ENCODE measurements at regions not wholly inside any gene's neighbourhood (a gene's known extent, or its start where the extent isn't known, plus 50 kb on each side); places are given as distances from the start of the nearest gene placed in this dataset.

- TF ChIP-seq BHLHE40 (IDR thresholded peaks at IDR 0.05; ENCODE audit: borderline replicate concordance) (no peak), ARNT (IDR thresholded peaks at IDR 0.05) (no peak), SUZ12 (IDR thresholded peaks at IDR 0.05) (no peak), ZNF384 (IDR thresholded peaks at IDR 0.05) (no peak), PKNOX1 (IDR thresholded peaks at IDR 0.05) (no peak), SP1 (IDR thresholded peaks at IDR 0.05) (no peak), TARDBP (IDR thresholded peaks at IDR 0.05) (no peak), HDGF (IDR thresholded peaks at IDR 0.05; ENCODE audit: borderline replicate concordance) (no peak)
Observed at GRCh38 chr1:163588796-163589195, 267.0 kb downstream of the NUF2 start.
